Inflammatory macrophage treated with lipopolysaccharide for 1 hour (primary cell): ENCODE measurements at regions not wholly inside any gene's neighbourhood (a gene's known extent, or its start where the extent isn't known, plus 50 kb on each side); places are given as distances from the start of the nearest gene placed in this dataset.
"Not testable (repeated sequence)": the region's sequence is repeated elsewhere in the genome, so short reads cannot be mapped to it uniquely, and the experiment has no call there.

Source experiments
- DNase-seq, 2 donors: peaks; one replicate each; pipeline ENCODE4 v3.0.0-alpha.2; 2020 to 2022

DNA sequence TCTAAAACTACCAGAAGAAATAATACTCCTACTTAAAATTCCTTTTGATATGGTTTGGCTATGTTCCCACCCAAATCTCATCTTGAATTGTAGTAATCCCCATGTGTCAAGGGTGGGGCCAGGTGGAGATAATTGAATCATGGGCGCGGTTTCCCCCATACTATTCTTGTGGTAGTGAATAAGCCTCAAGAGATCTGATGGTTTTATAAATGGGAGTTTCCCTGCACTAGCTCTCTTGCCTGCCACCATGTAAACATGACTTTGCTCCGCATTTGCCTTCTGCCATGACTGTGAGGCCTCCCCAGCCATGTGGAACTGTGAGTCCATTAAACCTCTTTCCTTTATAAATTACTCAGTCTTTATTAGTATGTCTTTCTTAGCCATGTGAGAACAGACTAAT lies 390.5 kb downstream of the CHSY3 start:
- DNase-seq, result not testable (repeated sequence)

DNA sequence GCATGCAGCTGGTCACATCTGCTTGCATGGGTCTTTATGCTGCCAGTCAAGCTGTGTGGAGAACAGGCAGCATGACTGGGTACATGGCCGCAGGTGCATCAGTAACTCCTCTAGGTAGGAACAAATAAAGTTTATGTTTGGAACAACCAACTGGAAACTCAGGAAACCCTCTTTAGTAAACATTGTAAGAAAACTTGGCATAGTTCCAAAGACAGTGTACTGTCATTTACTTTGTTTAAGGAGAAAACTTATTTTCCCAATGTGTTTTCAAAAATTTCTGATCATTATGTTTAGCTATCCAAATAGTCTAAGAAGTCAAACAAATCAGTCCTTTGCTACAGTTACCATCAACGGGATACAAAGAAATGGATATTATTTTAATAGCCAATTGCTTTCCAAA lies 386.0 kb downstream of the CHSY3 start:
- no peak for DNase-seq

DNA sequence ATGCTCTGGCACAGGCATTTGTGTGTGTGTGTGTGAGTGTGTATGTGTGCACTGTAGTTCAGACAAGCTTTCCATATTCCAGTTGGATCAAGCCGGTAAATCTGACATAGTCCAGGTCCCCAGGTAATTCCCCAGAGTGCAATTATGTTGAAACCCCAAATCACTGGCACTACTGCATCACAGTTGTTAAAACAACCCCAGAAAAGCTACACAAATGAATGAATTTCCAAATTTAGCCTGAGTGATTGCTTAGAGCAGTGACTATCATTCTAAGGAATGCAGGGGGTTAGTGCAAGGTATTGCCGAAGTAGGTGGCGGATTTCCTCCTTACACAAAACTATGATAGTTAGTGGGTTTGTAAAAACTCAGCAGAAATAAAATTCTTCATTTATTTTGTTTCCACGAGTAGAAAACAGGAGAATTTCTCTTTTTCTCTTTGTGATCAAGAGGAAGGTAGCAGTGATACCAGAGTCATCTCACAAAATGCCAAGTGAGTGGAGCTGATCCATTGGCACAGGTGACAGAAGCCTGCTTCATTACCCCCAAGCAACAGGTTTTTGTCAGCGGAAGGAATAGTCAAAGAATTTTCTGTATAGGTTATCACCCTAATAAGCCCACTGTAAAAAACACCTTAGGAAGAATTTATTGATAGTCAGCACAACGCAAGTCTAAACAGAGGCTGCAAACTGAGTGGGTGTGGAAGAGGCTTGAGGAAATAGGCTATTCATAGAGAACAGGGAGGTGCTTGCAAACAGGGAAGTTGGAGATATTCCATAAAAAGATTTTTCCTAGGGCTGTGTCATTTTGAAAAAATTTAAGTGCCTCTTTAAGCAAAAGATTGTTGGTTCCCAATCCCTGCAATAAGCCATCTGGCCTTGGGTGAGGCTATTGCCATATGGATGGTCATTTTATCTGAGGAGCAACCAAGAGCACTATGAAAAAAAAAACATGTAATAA lies 385.1 kb downstream of the CHSY3 start:
- peak in 1 of 2 donors; percentile 24 for DNase-seq

DNA sequence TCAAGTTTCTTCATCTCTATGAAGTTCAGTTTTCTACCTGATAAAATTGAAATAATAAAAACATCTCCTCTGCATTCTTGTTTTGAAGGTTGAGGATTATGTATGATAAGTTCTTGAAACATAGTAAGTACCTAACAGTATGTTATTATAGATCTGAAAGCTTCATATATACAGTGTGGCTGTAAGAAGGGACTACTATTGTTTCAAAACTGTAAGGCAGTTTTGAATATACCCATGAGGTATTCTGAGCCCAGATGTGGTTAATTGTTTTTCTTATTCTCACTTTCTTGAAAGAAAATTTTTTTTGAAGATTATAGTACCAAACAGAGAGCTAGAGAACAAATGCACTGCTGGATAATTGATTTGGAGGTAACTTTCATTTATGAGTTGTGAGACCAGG lies 383.2 kb downstream of the CHSY3 start:
- DNase-seq, result no peak

DNA sequence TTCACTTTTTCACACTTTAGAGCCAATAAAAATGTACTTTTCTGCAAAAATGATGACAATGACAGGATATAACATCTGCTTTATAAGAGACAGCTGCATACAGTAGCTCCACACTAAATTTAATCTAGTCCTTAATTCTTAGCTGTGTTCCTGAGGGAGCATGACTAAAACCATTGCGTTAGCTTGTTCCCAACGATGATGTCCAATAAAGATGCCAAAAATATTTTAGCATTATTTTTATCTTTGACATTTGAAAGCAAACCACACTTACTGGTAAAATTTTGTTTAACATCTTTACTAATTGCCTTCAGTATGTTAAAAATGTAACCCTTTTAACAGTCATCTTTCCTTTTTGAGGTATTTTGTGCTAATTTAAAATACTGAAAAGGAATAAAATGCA lies 382.7 kb downstream of the CHSY3 start:
- DNase-seq, result no peak

DNA sequence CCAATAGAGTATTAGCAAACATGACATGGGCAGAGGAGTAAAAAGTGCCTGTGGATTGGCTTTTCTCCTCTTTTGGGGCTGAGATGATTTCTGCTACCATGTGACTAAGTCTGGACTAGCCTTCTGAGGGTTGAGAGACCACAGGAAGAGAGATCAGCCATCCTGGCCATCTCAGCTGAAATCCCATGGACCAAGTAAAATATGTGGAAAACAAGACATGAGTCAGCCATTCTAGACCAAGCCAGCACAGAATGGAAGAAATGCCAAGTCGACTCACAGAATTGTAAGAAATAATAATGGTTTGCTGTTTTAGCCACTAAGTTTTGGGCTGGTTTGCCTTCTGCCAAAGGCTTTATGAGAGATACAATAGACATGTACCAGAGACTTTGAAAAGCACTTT lies 377.8 kb downstream of the CHSY3 start:
- no peak for DNase-seq

DNA sequence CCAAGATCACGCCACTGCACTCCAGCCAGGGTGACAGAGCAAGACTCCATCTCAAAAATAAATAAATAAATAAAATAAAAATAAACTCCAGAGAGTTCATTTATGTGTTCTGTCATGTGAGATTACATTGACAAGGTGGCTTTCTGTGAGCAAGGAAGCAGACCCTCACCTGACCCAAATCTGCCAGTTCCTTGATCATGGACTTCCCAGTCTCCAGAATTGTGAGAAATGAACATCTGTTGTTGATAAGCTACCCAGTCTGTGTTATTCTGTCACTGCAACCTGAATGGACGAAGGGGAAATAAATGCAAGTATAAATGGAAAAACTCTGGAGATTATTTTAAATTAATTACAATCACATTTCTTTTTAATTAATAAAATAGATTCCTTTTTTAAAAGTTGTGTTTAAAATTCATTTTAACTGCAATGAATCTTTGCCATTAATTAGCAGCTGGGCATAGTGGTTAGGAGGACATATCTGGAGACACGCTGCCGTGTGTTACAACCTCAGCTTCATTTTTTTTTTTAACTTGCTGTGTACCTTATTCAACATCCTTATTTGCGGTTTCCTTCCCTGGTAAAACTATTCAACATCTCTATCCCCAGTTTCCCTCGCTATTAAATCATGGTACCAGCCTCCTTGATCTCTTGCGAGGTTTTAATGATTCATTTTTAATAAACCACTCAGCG lies 376.4 kb downstream of the CHSY3 start:
- no peak for DNase-seq

DNA sequence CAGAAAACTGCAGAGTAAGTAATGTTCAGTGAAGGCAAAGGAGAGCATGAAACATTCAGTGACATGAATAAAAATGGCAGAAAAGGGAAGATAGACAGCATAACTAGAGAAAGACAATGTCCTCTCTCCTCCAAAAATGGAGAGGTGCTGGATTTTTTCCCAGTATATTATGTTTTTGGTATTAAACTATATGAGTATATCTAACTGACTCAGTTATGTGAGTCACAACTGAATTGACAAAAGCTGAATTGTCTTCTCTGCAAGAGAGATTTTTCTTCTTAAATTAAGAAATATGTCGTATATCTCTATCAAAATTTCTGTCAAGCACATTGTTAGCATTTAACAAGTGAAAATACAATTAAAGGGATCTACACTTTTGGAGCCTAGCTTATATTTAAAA lies 375.1 kb downstream of the CHSY3 start:
- DNase-seq, result no peak

DNA sequence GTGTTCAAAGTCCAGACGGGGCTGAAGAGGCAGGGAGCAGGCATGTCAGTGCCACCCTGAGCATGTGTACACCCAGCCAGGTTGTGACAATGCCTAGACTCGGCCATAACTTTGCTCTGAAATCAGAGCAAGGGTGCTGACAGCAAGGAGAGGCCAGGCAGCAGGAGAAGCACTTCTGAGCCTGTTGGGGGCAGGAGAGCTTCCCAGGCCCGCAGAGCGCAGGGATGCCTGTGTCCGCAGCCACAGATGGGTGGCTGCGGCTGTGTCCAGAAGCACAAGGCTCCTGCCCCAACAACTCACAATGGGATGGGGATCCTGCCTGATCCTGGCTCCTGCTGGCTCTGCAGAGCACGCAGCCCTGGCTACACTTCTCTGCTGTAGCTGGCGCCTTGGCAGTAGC lies 373.9 kb downstream of the CHSY3 start:
- DNase-seq, result no peak

DNA sequence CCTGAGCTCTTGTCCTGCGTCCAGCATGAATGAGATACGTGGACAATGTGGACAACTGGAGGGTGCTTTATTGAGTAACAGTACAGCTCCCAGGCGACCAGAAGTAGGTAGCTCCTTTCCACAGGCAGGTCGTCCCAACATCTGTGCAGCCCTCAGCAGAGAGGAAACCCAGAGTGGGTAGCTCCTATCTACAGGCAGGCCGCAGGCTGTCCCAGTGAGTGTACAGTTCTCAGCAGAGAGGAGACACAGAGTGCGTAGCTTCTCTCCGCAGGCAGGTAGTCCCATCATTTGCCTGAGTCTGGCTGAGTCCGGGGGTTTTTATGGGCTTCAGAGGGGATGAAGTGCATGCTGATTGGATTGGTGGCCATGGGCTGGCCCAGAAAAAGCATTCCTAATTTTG lies 373.3 kb downstream of the CHSY3 start:
- no peak for DNase-seq

DNA sequence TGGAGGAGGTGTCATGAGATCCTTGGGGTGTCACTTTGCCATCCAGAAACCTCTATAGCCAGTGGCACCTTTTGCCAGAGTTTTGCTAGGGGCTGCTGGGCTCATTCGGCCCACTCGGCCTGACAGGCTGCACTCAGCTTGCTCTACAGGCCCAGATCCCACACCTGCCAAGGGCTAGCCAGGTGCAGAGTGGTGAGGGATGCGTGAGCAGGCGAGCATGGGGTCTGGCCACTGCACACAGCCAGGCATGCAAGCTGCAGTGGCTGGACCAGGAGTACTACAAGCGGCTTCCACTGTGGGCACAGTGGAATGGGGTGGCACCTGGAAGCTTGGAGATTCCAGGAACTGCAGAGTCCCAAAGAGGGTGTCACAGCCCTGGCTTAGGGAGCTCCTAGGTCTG lies 372.7 kb downstream of the CHSY3 start:
- no peak for DNase-seq

DNA sequence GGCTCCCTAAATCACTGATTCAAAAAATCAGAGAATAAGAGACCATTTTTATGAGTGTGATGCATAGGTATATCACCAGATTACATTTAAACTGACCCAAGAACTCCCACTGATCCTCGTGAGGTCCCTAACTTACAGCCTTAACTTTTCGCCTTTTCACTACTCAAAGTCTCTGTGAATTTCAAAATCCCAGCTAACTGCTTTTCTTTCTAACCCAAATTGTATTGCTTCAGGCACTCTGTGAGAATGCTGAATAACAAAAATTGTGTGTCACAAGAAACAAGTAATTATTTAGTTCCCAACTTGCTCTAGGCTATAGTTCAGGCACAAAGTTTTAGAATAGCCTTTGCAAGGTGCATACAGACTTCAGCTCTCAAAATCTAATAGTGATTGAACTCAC lies 368.6 kb downstream of the CHSY3 start:
- no peak for DNase-seq

DNA sequence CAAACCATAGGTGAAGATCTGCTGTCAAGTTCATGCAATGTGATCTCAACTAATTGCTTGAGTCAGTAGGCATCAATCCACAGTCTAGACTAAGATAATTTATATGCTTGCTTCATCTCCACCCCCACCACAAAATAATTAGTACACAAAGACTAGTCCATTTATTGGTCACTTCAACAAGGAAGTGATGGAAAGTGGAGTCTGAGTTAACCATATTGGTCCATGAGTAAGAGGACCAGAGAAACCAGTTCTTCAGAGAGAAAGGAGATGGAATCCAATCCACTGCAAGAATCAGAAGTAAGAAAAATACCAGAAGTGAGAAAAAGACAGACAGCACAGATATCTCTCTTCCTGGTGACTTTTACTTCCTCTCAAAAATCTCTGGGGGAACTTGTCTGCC lies 366.5 kb downstream of the CHSY3 start:
- DNase-seq, result no peak

DNA sequence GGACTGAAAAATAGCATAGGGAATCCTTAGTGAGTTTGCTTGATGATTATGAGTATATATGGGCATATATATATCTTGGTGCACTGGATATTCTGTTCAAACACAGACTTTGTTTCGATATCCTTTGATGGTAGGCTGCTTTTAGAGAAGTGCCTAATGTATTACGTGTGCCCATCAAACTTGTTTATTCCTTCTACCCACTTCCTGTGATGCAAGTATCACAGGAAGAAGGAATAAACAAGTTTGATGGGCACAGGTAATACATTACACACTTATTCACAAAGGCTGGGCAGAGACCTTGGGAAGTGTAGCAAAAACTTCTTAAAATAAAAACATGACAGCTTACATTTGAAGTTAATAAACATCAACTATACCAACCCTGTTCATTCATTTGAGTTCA lies 364.2 kb downstream of the CHSY3 start:
- no peak for DNase-seq

DNA sequence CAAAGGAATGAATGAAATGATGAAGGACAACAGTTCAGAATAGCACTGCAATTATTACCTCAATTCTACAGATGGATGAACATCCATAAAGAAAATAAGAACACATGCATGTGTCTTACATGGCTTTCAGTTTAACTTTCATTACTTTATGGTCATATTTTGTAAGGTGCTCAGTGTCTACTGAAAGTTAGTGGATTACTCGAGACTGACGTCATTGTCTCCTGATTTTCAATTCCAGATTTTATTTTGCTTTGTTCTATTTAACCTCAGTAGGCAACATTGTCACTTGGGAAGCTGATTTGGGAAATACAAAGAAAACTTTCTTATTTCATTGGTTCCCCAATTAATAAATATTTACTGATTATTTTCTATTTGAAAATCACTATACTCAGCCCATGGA lies 363.7 kb downstream of the CHSY3 start:
- DNase-seq, result no peak

DNA sequence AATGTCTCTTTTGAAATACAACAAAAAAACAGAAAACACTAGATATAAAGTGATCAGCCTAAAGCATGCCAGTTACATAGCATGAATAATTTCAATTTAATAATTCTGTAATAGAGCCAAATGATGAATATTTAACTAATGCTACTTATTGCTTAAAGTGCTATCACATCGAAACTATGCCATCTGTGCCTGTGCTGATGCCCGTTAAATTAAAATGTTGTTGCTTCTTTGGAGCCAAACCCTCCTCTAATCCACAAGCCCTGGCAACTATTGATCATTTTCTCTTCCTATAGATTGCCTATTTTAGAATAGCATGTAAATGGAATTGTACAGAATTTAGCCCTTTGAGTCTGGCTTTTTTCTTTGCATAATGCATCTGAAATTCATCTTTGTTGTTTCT lies 356.2 kb downstream of the CHSY3 start:
- DNase-seq, result no peak

DNA sequence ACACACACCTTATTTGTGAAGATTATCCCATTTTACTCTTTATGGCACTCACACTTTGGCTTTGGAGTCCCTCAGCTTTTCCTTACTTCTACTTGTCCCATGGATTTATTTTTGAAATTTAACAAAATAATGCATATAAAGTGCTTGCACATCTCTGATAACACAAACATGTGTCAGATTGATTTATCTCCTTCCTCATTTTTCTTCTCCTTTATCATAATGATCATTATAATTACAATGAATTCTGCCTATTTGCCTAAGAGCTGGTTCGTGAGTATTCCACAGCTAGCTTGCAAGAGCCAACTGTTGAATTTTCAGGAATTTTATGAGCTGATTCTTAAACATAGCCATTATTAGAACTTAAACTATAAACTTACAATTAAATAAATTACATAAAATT lies 347.7 kb downstream of the CHSY3 start:
- DNase-seq, result no peak

DNA sequence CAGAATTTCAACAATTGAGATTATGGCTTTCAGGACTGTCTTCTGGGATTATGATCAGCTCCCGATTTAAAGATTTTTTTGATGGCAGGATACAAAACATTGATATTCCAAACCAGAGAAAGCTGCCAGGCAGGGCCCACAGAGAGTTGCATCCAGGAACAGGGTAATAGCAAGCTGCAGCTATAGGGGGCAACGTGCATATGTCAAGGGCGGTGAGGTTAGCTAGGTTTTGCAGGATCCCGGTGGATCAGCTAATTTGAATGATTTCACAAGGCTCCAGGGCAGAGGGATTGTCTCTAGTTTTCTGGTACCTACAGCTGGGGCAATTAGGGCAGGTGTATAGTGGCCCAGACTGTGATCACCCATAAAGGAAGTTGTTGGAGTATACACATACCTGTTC lies 339.4 kb downstream of the CHSY3 start:
- DNase-seq, result no peak

DNA sequence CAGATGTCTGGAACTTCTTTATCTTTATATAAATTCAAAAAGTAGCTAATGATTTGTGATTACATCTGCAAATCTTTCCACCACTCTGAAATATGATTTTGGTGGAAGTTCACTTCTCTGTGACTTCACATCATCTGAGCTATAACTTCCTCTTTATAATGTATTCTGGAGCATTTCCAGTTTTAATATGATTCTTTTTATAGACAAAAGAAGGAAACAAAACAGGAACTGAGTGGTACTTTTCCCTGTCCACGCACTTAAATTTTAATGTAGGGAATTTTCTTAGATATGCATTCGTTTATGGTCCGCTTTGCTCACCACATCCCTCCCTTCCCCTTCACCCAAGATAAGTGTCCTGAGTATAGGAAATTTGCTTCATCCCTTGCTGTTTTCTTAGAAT lies 333.5 kb downstream of the CHSY3 start:
- peak; percentile 22 to 44 for DNase-seq
